Trophoblast cell (in vitro differentiated cells and primary cell): ENCODE measurements at regions not wholly inside any gene's neighbourhood (a gene's known extent, or its start where the extent isn't known, plus 50 kb on each side); places are given as distances from the start of the nearest gene placed in this dataset.

ENCODE experiments used
- DNase-seq, 2 donors: peaks; one replicate each; pipeline ENCODE4 v3.0.0-alpha.2; 2016
- H2AFZ ChIP-seq: 2 replicates; pipeline ENCODE4 v1.6.1; 2013; ENCODE audit warnings: low read length, moderate library complexity, mild to moderate bottlenecking; ENCODE audit not compliant: insufficient read depth, poor library complexity
- H2AK5ac ChIP-seq: 2 replicates; pipeline ENCODE4 v1.6.1; 2013; ENCODE audit warnings: mild to moderate bottlenecking, low read length
- H2BK120ac ChIP-seq: 2 replicates; pipeline ENCODE4 v1.6.1; 2013; ENCODE audit warnings: low read length, mild to moderate bottlenecking, moderate library complexity; ENCODE audit not compliant: insufficient read depth, poor library complexity
- H2BK12ac ChIP-seq: 2 replicates; pipeline ENCODE4 v1.6.1; 2013; ENCODE audit warnings: mild to moderate bottlenecking, low read length, moderate library complexity
- H2BK5ac ChIP-seq: 2 replicates; pipeline ENCODE4 v1.6.1; 2013; ENCODE audit warnings: low read length, low read depth, moderate library complexity, mild to moderate bottlenecking; ENCODE audit not compliant: poor library complexity
- H3K14ac ChIP-seq: 2 replicates; pipeline ENCODE4 v1.6.1; 2013; ENCODE audit warnings: mild to moderate bottlenecking, low read length
- H3K18ac ChIP-seq: 2 replicates; pipeline ENCODE4 v1.6.1; 2013; ENCODE audit warnings: mild to moderate bottlenecking, low read length
- H3K23ac ChIP-seq: 2 replicates; pipeline ENCODE4 v1.6.1; 2013; ENCODE audit warnings: low read length
- H3K27ac ChIP-seq: 2 replicates; pipeline ENCODE4 v1.5.1; 2013; ENCODE audit warnings: low read depth, mild to moderate bottlenecking, inconsistent platforms, low read length, moderate library complexity
- H3K27me3 ChIP-seq: 2 replicates; pipeline ENCODE4 v1.6.1; 2013; ENCODE audit warnings: inconsistent platforms, mild to moderate bottlenecking, low read length, moderate library complexity; ENCODE audit not compliant: insufficient read depth
- H3K36me3 ChIP-seq, 2 experiments: 1 replicate in 1 of 2; 2 replicates in 1 of 2; pipeline ENCODE4 v1.6.1; 2013; ENCODE audit warnings: low read length in 2 of 2, mild to moderate bottlenecking in 2 of 2, moderate library complexity in 1 of 2; ENCODE audit not compliant: insufficient read depth in 2 of 2, control insufficient read depth in 1 of 2
- H3K4ac ChIP-seq: 2 replicates; pipeline ENCODE4 v1.6.1; 2013; ENCODE audit warnings: low read depth, mild to moderate bottlenecking, low read length, moderate library complexity
- H3K4me1 ChIP-seq, 2 experiments: 1 replicate in 1 of 2; 2 replicates in 1 of 2; pipeline ENCODE4 v1.6.1; 2013; ENCODE audit warnings: low read length in 2 of 2, mild to moderate bottlenecking in 2 of 2, moderate library complexity in 1 of 2; ENCODE audit not compliant: insufficient read depth in 2 of 2, control insufficient read depth in 1 of 2
- H3K4me2 ChIP-seq: 2 replicates; pipeline ENCODE4 v1.6.1; 2013; ENCODE audit warnings: inconsistent platforms, mild to moderate bottlenecking, low read length, moderate library complexity
- H3K4me3 ChIP-seq: 2 replicates; pipeline ENCODE4 v1.5.1; 2013; ENCODE audit warnings: mild to moderate bottlenecking, low read depth, low read length, inconsistent platforms
- H3K79me1 ChIP-seq: one replicate; pipeline ENCODE4 v1.6.1; 2013; ENCODE audit warnings: low read length
- H3K79me2 ChIP-seq: 2 replicates; pipeline ENCODE4 v1.6.1; 2013; ENCODE audit warnings: low read length, mild to moderate bottlenecking; ENCODE audit not compliant: control insufficient read depth, insufficient read depth, poor library complexity
- H3K9ac ChIP-seq: 2 replicates; pipeline ENCODE4 v1.6.1; 2013; ENCODE audit warnings: mild to moderate bottlenecking, low read length
- H3K9me3 ChIP-seq: 2 replicates; pipeline ENCODE4 v1.6.1; 2013; ENCODE audit warnings: low read depth, mild to moderate bottlenecking, control low read depth, inconsistent platforms, low read length; ENCODE audit not compliant: insufficient read depth
- H4K12ac ChIP-seq: 2 replicates; pipeline ENCODE4 v1.6.1; 2013; ENCODE audit warnings: low read depth, mild to moderate bottlenecking, low read length, moderate library complexity
- H4K8ac ChIP-seq: 2 replicates; pipeline ENCODE4 v1.6.1; 2013; ENCODE audit warnings: low read depth, mild to moderate bottlenecking, low read length, moderate library complexity
- H4K91ac ChIP-seq: one replicate; pipeline ENCODE4 v1.6.1; 2013; ENCODE audit warnings: low read depth, mild to moderate bottlenecking, low read length, moderate library complexity
- WGBS: extraction: QIAGEN DNeasy Blood & Tissue Kit; methylation state at CpG from one replicate; pipeline ENCODE4 v1.1.7; 2013; ENCODE audit warnings: missing lambda C conversion rate; ENCODE audit not compliant: insufficient read length, insufficient coverage; ENCODE audit errors: extremely low coverage; 5-methylcytosine and 5-hydroxymethylcytosine counted together

DNA sequence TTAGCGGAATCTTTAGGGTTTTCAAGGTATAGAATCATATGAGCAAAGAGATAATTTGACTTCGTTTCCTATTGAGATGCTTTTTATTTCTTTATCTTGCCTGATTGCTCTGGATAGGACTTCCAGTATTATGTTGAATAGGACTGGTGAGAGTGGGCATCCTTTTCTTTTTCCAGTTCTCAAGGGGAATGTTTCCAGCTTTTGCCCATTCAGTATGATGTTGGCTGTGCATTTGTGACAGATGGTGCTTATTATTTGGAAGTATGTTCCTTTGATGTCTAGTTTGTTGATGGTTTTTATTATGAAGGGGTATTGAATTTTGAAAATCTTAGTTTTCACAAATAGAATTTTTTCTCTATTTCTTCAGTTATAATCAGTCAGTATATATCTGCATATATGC lies 656.6 kb upstream of the MAP3K7 start:
- Histone ChIP-seq H3K27me3 (no peaks in the 10 kb centered on the region), H3K18ac (no peak overlapping the region), H4K12ac (no peak overlapping the region), H2BK12ac (no peak overlapping the region), H2AK5ac (no peak overlapping the region), H2BK120ac (no peak overlapping the region), H3K4me2 (no peak overlapping the region), H4K91ac (no peak overlapping the region), H4K8ac (no peak overlapping the region), H3K4ac (no peak overlapping the region), H3K4me1 (no peaks in the 10 kb centered on the region), H3K14ac (no peak overlapping the region), H2BK5ac (no peak overlapping the region), H2AFZ (no peak overlapping the region), H3K27ac (no peak overlapping the region), H3K23ac (no peak overlapping the region), H3K79me2 (no peaks in the 10 kb centered on the region), H3K4me3 (no peak overlapping the region), H3K36me3 (no peaks in the 10 kb centered on the region), H3K9me3 (no peaks in the 10 kb centered on the region), H3K9ac (no peak overlapping the region), H3K79me1 (no peaks in the 10 kb centered on the region)
- WGBS: no CpG with 5 or more reads among the region's 2 CpGs
- no peak for DNase-seq

GRCh38 chr6:91242614-91242949 lies 655.7 kb upstream of the MAP3K7 start:
- Histone ChIP-seq H2BK12ac (no peak overlapping the region), H3K9me3 (no peaks in the 10 kb centered on the region), H3K27ac (no peak overlapping the region), H3K23ac (no peak overlapping the region), H3K4me1 (no peaks in the 10 kb centered on the region), H2BK5ac (no peak overlapping the region), H3K4me3 (no peak overlapping the region), H3K36me3 (no peaks in the 10 kb centered on the region), H3K4me2 (no peak overlapping the region), H2BK120ac (no peak overlapping the region), H3K18ac (no peak overlapping the region), H3K79me1 (no peaks in the 10 kb centered on the region), H3K9ac (no peak overlapping the region), H3K14ac (no peak overlapping the region), H2AFZ (no peak overlapping the region), H4K91ac (no peak overlapping the region), H3K27me3 (no peaks in the 10 kb centered on the region), H4K12ac (no peak overlapping the region), H4K8ac (no peak overlapping the region), H2AK5ac (no peak overlapping the region), H3K79me2 (no peaks in the 10 kb centered on the region), H3K4ac (no peak overlapping the region)
- DNase-seq: no peak
- WGBS: no CpG with 5 or more reads among the region's 3 CpGs

DNA sequence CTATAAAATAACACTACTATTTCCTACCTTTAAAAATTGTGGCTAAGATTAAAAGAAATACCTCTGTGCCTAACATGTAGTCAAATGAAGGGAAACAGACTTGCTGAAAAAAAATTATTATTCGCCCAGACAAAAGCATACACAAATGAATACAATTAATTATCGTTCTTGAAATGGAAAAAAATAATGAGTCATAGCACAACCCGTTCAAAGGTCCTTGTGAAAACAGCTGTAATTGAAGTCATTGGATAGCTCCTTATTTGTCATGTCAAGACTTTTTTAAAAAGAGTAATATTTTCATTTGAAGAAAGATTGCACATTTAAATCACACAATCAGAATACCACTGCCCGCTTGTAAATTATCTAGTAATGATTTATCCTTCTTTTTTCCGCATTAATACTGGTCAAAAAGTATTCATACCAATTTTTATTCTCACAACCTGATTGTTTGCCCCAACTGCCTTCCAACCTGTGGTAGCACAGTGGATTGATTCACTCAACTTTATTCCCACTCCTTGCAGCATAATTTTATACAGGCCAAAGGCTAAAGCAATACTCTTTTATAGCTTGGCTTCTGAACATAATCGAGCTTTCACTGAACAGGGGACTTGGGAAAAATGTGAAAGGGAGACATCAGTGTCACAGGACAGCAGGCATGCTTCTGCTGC lies 655.2 kb upstream of the MAP3K7 start:
- H3K4ac ChIP-seq: no peak overlapping the region
- H3K23ac ChIP-seq: no peak overlapping the region
- H4K8ac ChIP-seq: no peak overlapping the region
- no peak for DNase-seq
- no peaks in the 10 kb centered on the region for H3K36me3 ChIP-seq
- no peak overlapping the region for H3K18ac ChIP-seq
- H3K4me2 ChIP-seq: no peak overlapping the region
- no peak overlapping the region for H3K9ac ChIP-seq
- H3K27me3 ChIP-seq: no peaks in the 10 kb centered on the region
- H3K27ac ChIP-seq: no peak overlapping the region
- H4K91ac ChIP-seq: no peak overlapping the region
- no peaks in the 10 kb centered on the region for H3K9me3 ChIP-seq
- H3K79me2 ChIP-seq: no peaks in the 10 kb centered on the region
- H3K4me1 ChIP-seq: no peaks in the 10 kb centered on the region
- no peak overlapping the region for H3K14ac ChIP-seq
- H2AK5ac ChIP-seq: no peak overlapping the region
- H2BK12ac ChIP-seq: no peak overlapping the region
- H2BK5ac ChIP-seq: no peak overlapping the region
- no peak overlapping the region for H3K4me3 ChIP-seq
- WGBS: no CpG with 5 or more reads among the region's 6 CpGs
- no peak overlapping the region for H4K12ac ChIP-seq
- H3K79me1 ChIP-seq: no peaks in the 10 kb centered on the region
- H2BK120ac ChIP-seq: no peak overlapping the region
- H2AFZ ChIP-seq: no peak overlapping the region

DNA sequence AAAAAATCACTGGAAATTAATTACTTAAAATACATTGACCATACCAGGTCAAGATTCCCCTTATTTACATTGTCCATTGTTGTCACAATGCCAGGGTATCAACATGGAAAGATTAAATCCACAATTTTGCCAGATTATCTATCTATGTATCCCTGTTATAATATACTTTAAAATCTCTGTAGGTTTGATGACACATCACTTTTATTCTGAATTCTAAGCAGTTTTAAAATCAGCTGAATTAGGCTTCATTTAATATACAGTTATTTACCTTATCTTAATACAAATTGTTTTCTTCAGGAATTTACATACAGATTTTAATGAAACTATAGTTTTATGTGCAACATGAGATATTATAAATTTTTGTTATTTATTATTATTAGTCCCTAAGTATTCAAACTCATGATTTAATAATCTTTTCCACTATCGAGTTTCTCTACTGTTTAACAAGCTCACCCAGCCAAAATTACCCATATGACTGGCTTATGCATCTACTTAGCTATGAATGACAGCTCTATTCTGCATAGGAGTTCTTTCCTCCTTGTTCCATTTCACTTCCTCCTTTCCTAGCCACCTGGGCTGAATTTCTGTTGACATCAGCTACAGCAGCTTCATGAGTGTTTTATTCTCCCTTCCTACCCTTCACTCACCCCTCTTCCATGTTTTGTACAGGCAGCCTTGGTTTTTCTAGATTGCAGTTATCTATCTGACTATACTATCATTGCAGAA lies 654.2 kb upstream of the MAP3K7 start:
- H2AK5ac ChIP-seq: no peak overlapping the region
- H3K4me1 ChIP-seq: no peaks in the 10 kb centered on the region
- H3K27me3 ChIP-seq: no peaks in the 10 kb centered on the region
- no CpG with 5 or more reads among the region's 1 CpG for WGBS
- no peak for DNase-seq
- H4K91ac ChIP-seq: no peak overlapping the region
- no peak overlapping the region for H3K18ac ChIP-seq
- no peak overlapping the region for H3K23ac ChIP-seq
- H4K8ac ChIP-seq: no peak overlapping the region
- H3K9me3 ChIP-seq: no peaks in the 10 kb centered on the region
- no peak overlapping the region for H3K4me2 ChIP-seq
- H3K27ac ChIP-seq: no peak overlapping the region
- H3K79me1 ChIP-seq: no peaks in the 10 kb centered on the region
- H3K79me2 ChIP-seq: no peaks in the 10 kb centered on the region
- H2BK120ac ChIP-seq: no peak overlapping the region
- H3K4me3 ChIP-seq: no peak overlapping the region
- H4K12ac ChIP-seq: no peak overlapping the region
- no peak overlapping the region for H3K14ac ChIP-seq
- no peak overlapping the region for H3K9ac ChIP-seq
- no peaks in the 10 kb centered on the region for H3K36me3 ChIP-seq
- H2AFZ ChIP-seq: no peak overlapping the region
- no peak overlapping the region for H2BK5ac ChIP-seq
- H2BK12ac ChIP-seq: no peak overlapping the region
- no peak overlapping the region for H3K4ac ChIP-seq
